ENCODE measurements at regions not wholly inside any gene's neighbourhood (a gene's known extent, or its start where the extent isn't known, plus 50 kb on each side); places are given as distances from the start of the nearest gene placed in this dataset.

DNA sequence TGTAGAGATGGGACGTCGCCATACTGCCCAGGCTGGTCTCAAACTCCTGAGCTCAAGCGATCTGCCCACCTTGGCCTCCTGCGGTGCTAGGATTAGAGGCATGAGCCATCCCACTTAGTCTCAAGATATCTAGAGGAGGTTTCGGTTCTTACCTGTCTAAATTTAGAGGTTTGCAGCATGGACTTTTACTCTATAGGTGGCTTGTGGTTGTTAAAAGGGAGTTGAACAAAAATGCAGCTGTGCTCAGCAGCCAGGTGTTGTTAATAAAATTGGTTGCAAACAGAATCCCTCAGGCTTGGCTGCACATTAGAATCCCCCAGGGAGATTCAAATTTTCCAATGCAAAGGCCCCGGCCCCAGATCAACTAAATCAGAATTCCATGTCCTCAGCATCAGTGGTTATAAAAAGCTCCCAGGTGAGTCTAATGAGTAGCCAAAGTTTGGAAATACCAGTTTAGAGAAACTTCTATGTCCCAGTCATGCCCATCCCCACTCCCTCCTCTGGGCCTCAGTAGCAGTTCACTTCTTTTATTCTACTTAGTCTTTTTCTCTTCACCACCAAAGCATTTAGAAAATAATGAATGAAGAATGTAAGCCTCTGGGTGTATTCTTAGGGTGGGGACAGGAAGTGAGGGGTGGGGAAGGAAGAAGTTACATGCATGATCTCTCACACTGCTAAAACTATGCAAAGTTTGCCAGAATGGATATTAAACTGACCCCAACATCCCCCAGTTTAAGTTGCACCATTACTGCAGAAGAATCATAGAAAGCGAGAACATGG lies 471.0 kb downstream of the COG6 start:
- 93 to 98% methylated on average over 7 of the region's 7 CpGs for WGBS, 2 donors
- H3K36me3 ChIP-seq: no peaks in the 10 kb centered on the region
- intact Hi-C loops (cut with DNase I): no loop called here
- no peak for ATAC-seq
- H3K27ac ChIP-seq: no peak overlapping the region
- no peak for DNase-seq
- H3K4me1 ChIP-seq: no peaks in the 10 kb centered on the region
- H3K9me3 ChIP-seq: no peaks in the 10 kb centered on the region
- TF ChIP-seq, protein P1, sequence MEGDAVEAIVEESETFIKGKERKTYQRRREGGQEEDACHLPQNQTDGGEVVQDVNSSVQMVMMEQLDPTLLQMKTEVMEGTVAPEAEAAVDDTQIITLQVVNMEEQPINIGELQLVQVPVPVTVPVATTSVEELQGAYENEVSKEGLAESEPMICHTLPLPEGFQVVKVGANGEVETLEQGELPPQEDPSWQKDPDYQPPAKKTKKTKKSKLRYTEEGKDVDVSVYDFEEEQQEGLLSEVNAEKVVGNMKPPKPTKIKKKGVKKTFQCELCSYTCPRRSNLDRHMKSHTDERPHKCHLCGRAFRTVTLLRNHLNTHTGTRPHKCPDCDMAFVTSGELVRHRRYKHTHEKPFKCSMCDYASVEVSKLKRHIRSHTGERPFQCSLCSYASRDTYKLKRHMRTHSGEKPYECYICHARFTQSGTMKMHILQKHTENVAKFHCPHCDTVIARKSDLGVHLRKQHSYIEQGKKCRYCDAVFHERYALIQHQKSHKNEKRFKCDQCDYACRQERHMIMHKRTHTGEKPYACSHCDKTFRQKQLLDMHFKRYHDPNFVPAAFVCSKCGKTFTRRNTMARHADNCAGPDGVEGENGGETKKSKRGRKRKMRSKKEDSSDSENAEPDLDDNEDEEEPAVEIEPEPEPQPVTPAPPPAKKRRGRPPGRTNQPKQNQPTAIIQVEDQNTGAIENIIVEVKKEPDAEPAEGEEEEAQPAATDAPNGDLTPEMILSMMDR (IDR thresholded peaks at IDR 0.05): no peak
- no peak for FAIRE-seq
- H3K4me3 ChIP-seq: no peak overlapping the region
- H3K27me3 ChIP-seq: no peaks in the 10 kb centered on the region

DNA sequence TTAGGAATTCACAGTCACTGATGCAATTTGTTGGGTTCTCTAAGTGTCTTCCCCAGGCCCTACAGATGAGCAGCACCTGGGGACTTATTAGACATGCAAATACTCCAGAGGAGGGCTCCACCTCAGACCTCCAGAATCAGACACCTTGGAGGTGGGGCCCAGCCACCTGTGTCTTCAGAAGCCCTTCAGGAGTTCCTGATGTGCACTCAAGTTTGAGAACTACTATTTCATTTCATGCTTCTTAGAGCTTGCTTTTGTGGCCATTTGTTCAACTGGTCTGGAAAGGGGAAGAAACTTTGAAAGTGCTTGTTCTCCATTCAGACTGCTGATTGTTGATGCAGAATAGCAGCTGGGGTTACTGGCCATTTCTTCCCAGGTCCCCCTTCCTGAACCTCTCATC lies 472.0 kb downstream of the COG6 start:
- no peaks in the 10 kb centered on the region for H3K36me3 ChIP-seq
- DNase-seq (no peak), FAIRE-seq (no peak), ATAC-seq (no peak)
- H3K4me1 ChIP-seq: no peaks in the 10 kb centered on the region
- H3K27me3 ChIP-seq: no peaks in the 10 kb centered on the region
- H3K27ac ChIP-seq: no peak overlapping the region
- H3K9me3 ChIP-seq: no peaks in the 10 kb centered on the region
- TF ChIP-seq, protein P1 (IDR thresholded peaks at IDR 0.05): no peak
- intact Hi-C loops (cut with DNase I): no loop called here
- no peak overlapping the region for H3K4me3 ChIP-seq

DNA sequence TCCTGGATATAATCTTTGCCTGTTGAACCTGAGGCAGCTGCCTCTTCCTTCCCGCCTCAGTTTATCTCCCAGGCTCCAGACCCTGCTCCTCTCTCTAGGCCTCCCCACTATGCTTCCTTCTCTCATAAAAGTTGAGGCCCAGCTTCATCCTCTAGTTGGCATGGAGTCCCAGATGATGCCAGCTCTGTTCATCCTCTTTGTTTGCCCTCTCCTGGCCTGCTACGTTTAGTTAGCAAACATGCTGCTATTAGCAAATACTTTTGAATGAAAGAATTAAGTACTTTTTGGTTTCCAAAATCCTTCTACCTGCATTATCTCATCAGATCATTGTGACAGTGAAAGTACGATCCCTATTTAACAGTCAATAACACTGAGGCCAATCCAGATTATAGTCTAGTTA lies 472.5 kb downstream of the COG6 start:
- Histone ChIP-seq H3K9me3 (no peaks in the 10 kb centered on the region), H3K27me3 (no peaks in the 10 kb centered on the region), H3K27ac (no peak overlapping the region), H3K4me3 (no peak overlapping the region), H3K36me3 (no peaks in the 10 kb centered on the region), H3K4me1 (no peaks in the 10 kb centered on the region)
- DNase-seq: no peak
- no peak for FAIRE-seq
- 74 to 82% methylated on average over 3 of the region's 3 CpGs for WGBS, 2 donors
- ATAC-seq: no peak
- TF ChIP-seq, protein P1 (IDR thresholded peaks at IDR 0.05): no peak
- intact Hi-C loops (cut with DNase I): no loop called here

DNA sequence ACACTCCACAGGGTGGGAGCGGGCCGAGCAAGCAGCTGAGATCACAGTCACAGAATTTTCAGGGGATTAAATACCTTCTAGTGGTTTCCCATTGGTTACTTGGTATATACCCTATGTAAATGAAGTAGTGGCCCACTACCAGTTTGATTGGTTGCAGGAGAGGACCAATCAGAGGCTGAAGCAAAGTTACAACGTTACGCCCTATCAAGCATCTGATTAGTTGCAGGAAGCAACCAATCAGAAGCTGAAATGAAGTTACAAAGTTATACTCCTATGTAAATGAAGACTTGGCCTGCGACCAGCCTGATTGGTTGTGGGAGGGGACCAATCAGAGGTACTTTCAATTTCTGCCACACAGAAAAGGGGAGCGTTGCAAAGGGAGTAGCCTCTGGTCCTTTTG lies 474.0 kb downstream of the COG6 start:
- ATAC-seq (no peak), FAIRE-seq (no peak), DNase-seq (no peak)
- H3K4me3 ChIP-seq: no peak overlapping the region
- no peaks in the 10 kb centered on the region for H3K4me1 ChIP-seq
- H3K9me3 ChIP-seq: no peaks in the 10 kb centered on the region
- no peak overlapping the region for H3K27ac ChIP-seq
- 95% methylated on average over 6 of the region's 6 CpGs for WGBS, 2 donors
- TF ChIP-seq, protein P1 (IDR thresholded peaks at IDR 0.05): no peak
- H3K27me3 ChIP-seq: no peaks in the 10 kb centered on the region
- H3K36me3 ChIP-seq: no peaks in the 10 kb centered on the region
- intact Hi-C loops (cut with DNase I): no loop called here

DNA sequence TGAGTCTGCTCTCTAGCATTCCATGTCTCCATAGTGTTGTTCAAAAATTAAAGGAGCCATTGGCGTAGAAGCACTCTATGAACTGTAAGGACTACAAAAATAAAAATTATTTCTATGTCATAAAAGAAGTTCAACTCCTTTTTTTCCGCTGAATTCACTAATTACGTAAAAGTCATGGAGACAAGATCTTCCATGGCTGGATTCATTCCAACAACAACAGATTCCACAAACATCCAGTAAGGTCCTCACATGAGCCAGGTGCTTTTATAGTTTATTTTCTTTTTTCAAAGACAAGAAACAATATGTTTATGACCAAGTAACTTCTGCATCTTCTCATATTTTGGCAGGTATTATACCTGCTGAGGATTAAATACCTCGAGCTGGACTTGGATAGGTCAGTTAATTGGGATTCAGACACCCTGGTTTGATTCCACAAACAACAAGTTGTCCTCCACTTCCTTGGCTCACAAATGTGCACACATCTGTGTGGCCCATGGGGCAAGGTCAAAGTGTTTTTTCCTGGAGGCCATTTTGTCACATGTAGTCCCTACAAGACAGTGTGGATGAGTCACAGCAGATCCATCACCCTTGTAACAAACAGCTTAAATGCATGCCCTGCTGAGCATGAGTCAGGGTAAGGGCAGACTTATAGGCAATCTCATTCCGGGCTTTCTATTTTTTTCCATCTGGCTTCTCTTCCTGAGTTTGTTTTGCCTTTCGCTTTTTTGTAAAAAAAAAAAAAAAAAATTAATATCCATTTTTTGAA lies 475.6 kb downstream of the COG6 start:
- H3K27me3 ChIP-seq: no peaks in the 10 kb centered on the region
- 78 to 84% methylated on average over 6 of the region's 6 CpGs for WGBS, 2 donors
- no peak for ATAC-seq

More for the DNA sequence above, 475.6 kb downstream of the COG6 start:
- H3K27ac ChIP-seq: no peak overlapping the region
- no peaks in the 10 kb centered on the region for H3K4me1 ChIP-seq
- no peaks in the 10 kb centered on the region for H3K9me3 ChIP-seq
- FAIRE-seq (no peak), DNase-seq (no peak)
- H3K4me3 ChIP-seq: no peak overlapping the region
- no peaks in the 10 kb centered on the region for H3K36me3 ChIP-seq
- TF ChIP-seq, protein P1 (IDR thresholded peaks at IDR 0.05): no peak
- intact Hi-C loops (cut with DNase I): no loop called here

Data from pancreas (tissue), 10 donors.